ENCODE measurements at regions not wholly inside any gene's neighbourhood (a gene's known extent, or its start where the extent isn't known, plus 50 kb on each side); places are given as distances from the start of the nearest gene placed in this dataset.

DNA sequence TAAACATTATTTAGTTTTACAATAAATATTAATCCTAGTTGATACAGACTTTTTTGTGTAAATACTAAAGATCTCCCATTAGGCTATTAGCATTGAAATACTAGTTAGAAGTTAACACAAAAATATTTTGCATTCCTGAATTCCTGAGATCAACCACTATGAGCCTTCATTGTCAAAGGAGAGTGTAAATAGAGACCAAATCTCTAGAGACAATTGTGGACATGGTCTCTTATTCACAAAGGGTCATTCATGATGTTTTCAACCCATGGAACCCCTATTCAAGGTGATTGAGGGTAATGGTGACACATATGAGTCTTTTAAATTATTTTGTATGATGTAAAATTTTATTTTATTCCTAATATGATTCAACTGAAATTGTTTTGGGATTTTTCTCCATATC lies 1454.8 kb upstream of the LRRTM3 start:
- H3K4me1 ChIP-seq, result peaks cover 5% of the 10 kb centered on the region
- no peak overlapping the region for H3K4me3 ChIP-seq
- in situ Hi-C loops (cut with MboI; ENCODE audit: low sequenced_read_pairs), result no loop called here
- no peaks in the 10 kb centered on the region for H3K9me3 ChIP-seq
- DNase-seq (ENCODE audit: low spot score in 2 of 2), result peak in 1 of 2 experiments; percentile 58
- H3K27me3 ChIP-seq (ENCODE audit: low read depth), result no peaks in the 10 kb centered on the region
- no peaks in the 10 kb centered on the region for H3K36me3 ChIP-seq (replicated peaks)

DNA sequence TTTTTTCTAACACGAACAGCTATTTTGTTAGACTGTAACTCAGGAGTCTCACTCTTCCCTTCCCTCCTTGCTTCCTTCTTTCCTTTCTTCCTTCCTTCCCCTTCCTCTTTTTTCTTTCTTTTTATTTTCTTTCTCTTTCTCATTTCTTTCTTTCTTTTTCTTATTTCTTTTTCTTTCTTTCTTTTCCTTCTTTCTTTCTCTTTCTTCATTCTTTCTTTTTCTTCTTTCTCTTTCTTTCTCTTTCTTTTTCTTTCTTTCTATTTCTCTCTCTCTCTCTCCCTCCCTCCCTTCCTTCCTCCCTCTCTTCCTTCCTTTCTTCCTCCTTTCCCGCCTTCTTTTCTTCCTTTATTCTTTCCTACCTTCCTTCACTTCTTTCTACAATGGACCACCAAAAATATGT lies 1443.0 kb upstream of the LRRTM3 start:
- no peaks in the 10 kb centered on the region for H3K4me1 ChIP-seq
- no peak for DNase-seq (ENCODE audit: low spot score in 2 of 2)
- no peaks in the 10 kb centered on the region for H3K27me3 ChIP-seq (ENCODE audit: low read depth)
- no peaks in the 10 kb centered on the region for H3K36me3 ChIP-seq (replicated peaks)
- H3K4me3 ChIP-seq, result no peak overlapping the region
- in situ Hi-C loops (cut with MboI; ENCODE audit: low sequenced_read_pairs), result no loop called here
- H3K9me3 ChIP-seq, result no peaks in the 10 kb centered on the region

DNA sequence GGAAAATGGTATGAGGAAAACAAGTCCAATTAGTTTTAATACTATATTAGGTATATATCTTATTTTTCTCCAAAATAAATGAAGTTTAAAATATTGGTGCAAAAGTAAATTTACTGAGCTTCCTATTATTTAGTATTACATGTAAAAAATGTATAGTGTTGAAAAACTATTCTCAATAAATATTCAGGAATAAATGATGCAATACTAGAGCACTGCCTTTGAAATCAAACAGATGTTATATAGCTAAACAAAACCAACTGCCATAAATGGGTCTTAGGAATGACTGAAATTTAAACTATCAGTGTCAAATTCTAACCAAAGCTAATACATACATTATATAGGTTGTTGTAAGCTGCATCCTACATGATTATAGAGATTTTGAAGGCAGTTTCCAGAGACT lies 1434.0 kb upstream of the LRRTM3 start:
- in situ Hi-C loops (cut with MboI; ENCODE audit: low sequenced_read_pairs), result no loop called here
- H3K36me3 ChIP-seq (replicated peaks), result no peaks in the 10 kb centered on the region
- no peaks in the 10 kb centered on the region for H3K9me3 ChIP-seq
- DNase-seq (ENCODE audit: low spot score in 2 of 2), result no peak
- no peaks in the 10 kb centered on the region for H3K27me3 ChIP-seq (ENCODE audit: low read depth)
- H3K4me3 ChIP-seq, result no peak overlapping the region
- no peaks in the 10 kb centered on the region for H3K4me1 ChIP-seq

- Histone ChIP-seq H3K9me3 (no peaks in the 10 kb centered on the region), H3K36me3 (replicated peaks) (no peaks in the 10 kb centered on the region), H3K4me1 (peaks cover 9% of the 10 kb centered on the region), H3K4me3 (no peak overlapping the region), H3K27me3 (ENCODE audit: low read depth) (no peaks in the 10 kb centered on the region)
- in situ Hi-C loops (cut with MboI; ENCODE audit: low sequenced_read_pairs), result no loop called here
- no peak for DNase-seq (ENCODE audit: low spot score in 2 of 2)
These were observed 1429.3 kb upstream of the LRRTM3 start for GRCh38 chr10:65496541-65496940.

- Histone ChIP-seq H3K9me3 (no peaks in the 10 kb centered on the region), H3K27me3 (ENCODE audit: low read depth) (no peaks in the 10 kb centered on the region), H3K4me3 (no peak overlapping the region), H3K36me3 (replicated peaks) (no peaks in the 10 kb centered on the region), H3K4me1 (peaks cover 9% of the 10 kb centered on the region)
- in situ Hi-C loops (cut with MboI; ENCODE audit: low sequenced_read_pairs), result no loop called here
- DNase-seq (ENCODE audit: low spot score in 2 of 2), result no peak
These were observed 1428.0 kb upstream of the LRRTM3 start for GRCh38 chr10:65497837-65498236.

GRCh38 chr10:65500716-65501115 lies 1425.1 kb upstream of the LRRTM3 start:
- H3K4me1 ChIP-seq, result peaks cover 9% of the 10 kb centered on the region

GRCh38 chr10:65501259-65501658 lies 1424.6 kb upstream of the LRRTM3 start:
- H3K4me1 ChIP-seq, result peaks cover 9% of the 10 kb centered on the region
- H3K27me3 ChIP-seq (ENCODE audit: low read depth), result no peaks in the 10 kb centered on the region
- no peak overlapping the region for H3K4me3 ChIP-seq
- DNase-seq (ENCODE audit: low spot score in 2 of 2), result no peak
- H3K9me3 ChIP-seq, result no peaks in the 10 kb centered on the region
- H3K36me3 ChIP-seq (replicated peaks), result no peaks in the 10 kb centered on the region
- in situ Hi-C loops (cut with MboI; ENCODE audit: low sequenced_read_pairs), result no loop called here

More at GRCh38 chr10:65500716-65501115, 1425.1 kb upstream of the LRRTM3 start:
- in situ Hi-C loops (cut with MboI; ENCODE audit: low sequenced_read_pairs), result no loop called here
- no peak for DNase-seq (ENCODE audit: low spot score in 2 of 2)
- Histone ChIP-seq H3K9me3 (no peaks in the 10 kb centered on the region), H3K36me3 (replicated peaks) (no peaks in the 10 kb centered on the region), H3K27me3 (ENCODE audit: low read depth) (no peaks in the 10 kb centered on the region), H3K4me3 (no peak overlapping the region)

DNA sequence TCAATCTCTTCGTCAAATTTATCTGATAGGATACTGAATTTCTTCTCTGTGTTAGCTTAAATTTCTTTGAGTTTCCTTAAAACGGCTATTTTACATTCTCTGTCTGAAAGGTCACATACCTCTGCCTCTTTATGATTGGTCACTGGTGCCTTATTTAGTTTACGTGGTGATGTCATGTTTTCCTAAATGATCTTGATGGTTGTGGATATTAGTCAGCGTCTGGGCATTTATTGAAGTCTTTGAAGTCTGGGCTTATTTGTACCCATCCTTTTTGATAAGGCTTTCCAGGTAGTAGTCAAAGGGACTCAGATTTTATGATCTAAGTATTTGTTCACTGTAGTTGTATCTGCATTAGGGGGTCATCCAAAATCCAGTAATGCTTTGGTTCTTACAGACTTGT lies 1407.5 kb upstream of the LRRTM3 start:
- in situ Hi-C loops (cut with MboI; ENCODE audit: low sequenced_read_pairs), result no loop called here
- Histone ChIP-seq H3K27me3 (ENCODE audit: low read depth) (no peaks in the 10 kb centered on the region), H3K9me3 (no peaks in the 10 kb centered on the region), H3K4me1 (no peaks in the 10 kb centered on the region), H3K4me3 (no peak overlapping the region), H3K36me3 (replicated peaks) (no peaks in the 10 kb centered on the region)
- DNase-seq (ENCODE audit: low spot score in 2 of 2), result no peak

DNA sequence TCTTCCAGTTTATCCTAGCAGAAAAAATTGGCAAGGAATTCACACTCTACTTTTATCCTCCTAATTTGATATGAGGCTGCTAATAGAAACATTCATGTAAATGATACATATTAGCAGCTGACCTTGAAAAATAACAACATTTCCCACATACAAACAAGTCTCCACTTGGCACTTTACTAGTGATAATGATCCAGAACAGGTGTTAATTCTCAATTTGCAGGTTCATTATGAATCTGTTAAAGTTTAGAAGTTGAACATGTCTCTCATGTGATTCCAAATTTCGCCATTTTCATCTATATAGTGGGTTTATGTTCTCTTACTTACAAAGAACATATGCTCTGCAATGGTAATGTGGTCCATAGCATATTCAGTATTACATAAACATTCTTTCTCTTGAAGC lies 1396.8 kb upstream of the LRRTM3 start:
- Histone ChIP-seq H3K4me3 (no peak overlapping the region), H3K36me3 (replicated peaks) (no peaks in the 10 kb centered on the region), H3K9me3 (no peaks in the 10 kb centered on the region), H3K27me3 (ENCODE audit: low read depth) (no peaks in the 10 kb centered on the region), H3K4me1 (no peaks in the 10 kb centered on the region)
- DNase-seq (ENCODE audit: low spot score in 2 of 2), result no peak
- in situ Hi-C loops (cut with MboI; ENCODE audit: low sequenced_read_pairs), result no loop called here

GRCh38 chr10:65531545-65531944 lies 1394.3 kb upstream of the LRRTM3 start:
- H3K4me1 ChIP-seq, result no peaks in the 10 kb centered on the region
- DNase-seq (ENCODE audit: low spot score in 2 of 2), result no peak
- no peak overlapping the region for H3K4me3 ChIP-seq
- no peaks in the 10 kb centered on the region for H3K9me3 ChIP-seq
- no peaks in the 10 kb centered on the region for H3K27me3 ChIP-seq (ENCODE audit: low read depth)
- no peaks in the 10 kb centered on the region for H3K36me3 ChIP-seq (replicated peaks)
- in situ Hi-C loops (cut with MboI; ENCODE audit: low sequenced_read_pairs), result no loop called here

DNA sequence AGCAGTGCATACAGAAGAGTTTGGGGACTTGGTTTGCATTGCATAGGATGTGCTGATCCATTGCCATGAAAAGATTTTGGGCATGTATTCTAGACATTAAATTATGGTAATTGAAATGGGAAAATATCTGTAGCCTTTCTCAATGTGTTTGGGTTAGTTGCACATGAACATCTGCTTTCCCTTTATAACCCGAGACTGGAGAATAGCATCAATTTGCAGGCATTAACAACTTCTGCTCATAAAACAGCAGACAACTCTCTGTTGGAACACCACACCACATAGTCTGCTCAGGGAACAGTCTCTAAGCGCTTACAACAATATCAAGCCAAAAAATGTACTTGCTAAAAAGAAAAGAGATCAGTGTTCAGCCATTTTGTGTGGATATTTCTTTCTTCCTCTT lies 1391.1 kb upstream of the LRRTM3 start:
- in situ Hi-C loops (cut with MboI; ENCODE audit: low sequenced_read_pairs), result no loop called here

DNA sequence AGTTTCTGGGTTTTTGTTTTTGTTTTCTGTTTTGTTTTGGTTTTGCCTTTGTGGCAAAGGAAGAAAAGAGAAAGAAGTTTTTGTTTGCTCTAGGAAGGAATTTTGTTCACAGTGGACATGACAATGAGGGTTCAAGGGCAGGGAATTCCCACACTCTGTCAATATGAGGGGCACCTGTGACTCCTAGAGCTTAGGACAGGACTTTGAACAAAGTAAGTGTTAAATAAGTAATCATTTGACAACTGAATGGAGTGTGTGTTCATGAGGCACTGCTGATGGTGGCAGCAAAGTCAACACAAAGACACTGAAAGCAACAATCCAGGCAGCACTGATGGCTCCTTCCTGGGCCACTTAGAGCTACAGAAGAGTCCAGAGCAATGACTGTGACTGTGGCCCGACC lies 1381.1 kb upstream of the LRRTM3 start:
- Histone ChIP-seq H3K9me3 (no peaks in the 10 kb centered on the region), H3K4me3 (no peak overlapping the region), H3K4me1 (no peaks in the 10 kb centered on the region), H3K36me3 (replicated peaks) (no peaks in the 10 kb centered on the region), H3K27me3 (ENCODE audit: low read depth) (no peaks in the 10 kb centered on the region)
- DNase-seq (ENCODE audit: low spot score in 2 of 2), result no peak
- in situ Hi-C loops (cut with MboI; ENCODE audit: low sequenced_read_pairs), result no loop called here

More for the DNA sequence above, 1391.1 kb upstream of the LRRTM3 start:
- no peaks in the 10 kb centered on the region for H3K9me3 ChIP-seq
- no peak overlapping the region for H3K4me3 ChIP-seq
- H3K4me1 ChIP-seq, result no peaks in the 10 kb centered on the region
- no peaks in the 10 kb centered on the region for H3K36me3 ChIP-seq (replicated peaks)
- DNase-seq (ENCODE audit: low spot score in 2 of 2), result no peak
- no peaks in the 10 kb centered on the region for H3K27me3 ChIP-seq (ENCODE audit: low read depth)

DNA sequence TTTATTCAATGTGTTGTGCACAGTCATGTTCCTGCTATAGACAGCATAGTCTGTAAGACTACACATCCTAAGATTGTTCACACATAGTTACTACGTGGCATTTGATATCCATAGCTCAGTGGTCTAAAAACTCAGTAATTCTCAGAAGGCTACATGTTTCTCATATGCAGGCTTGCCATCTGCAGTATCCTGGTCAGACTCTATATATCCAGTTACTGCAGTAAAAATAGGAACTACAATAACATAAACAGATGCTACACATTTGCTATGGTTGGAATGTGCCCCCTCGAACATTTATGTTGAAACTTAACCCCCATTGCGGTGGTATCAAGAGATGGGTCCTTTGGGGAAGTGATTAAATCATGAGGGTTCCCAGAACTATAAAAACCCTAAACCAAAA lies 1377.8 kb upstream of the LRRTM3 start:
- H3K9me3 ChIP-seq, result no peaks in the 10 kb centered on the region
- H3K36me3 ChIP-seq (replicated peaks), result no peaks in the 10 kb centered on the region
- DNase-seq (ENCODE audit: low spot score in 2 of 2), result no peak
- no peaks in the 10 kb centered on the region for H3K27me3 ChIP-seq (ENCODE audit: low read depth)
- no peaks in the 10 kb centered on the region for H3K4me1 ChIP-seq
- no peak overlapping the region for H3K4me3 ChIP-seq
- in situ Hi-C loops (cut with MboI; ENCODE audit: low sequenced_read_pairs), result no loop called here

DNA sequence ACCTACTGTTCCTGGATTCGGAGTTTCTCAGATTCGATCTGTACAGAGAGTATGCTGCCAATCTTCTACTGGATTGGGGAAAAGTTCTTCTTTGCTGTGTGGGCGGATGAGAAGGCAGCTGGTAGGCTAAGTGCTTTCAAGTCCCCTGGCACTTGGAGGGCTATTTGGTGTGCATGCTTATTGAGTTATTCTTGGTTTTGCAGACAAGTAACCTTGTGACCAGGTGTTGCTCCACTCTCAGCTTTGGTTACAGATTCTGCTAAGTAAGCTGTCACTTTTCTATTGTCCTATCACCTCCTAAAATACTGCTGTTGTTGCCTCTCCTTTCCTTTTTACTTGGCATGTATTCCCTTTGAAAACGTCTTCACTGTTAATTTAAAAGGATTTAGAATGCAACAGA lies 1375.1 kb upstream of the LRRTM3 start:
- DNase-seq (ENCODE audit: low spot score in 2 of 2), result no peak
- Histone ChIP-seq H3K9me3 (no peaks in the 10 kb centered on the region), H3K36me3 (replicated peaks) (no peaks in the 10 kb centered on the region), H3K4me3 (no peak overlapping the region), H3K4me1 (no peaks in the 10 kb centered on the region), H3K27me3 (ENCODE audit: low read depth) (no peaks in the 10 kb centered on the region)
- in situ Hi-C loops (cut with MboI; ENCODE audit: low sequenced_read_pairs), result no loop called here

- H3K4me1 ChIP-seq, result no peaks in the 10 kb centered on the region
- H3K4me3 ChIP-seq, result no peak overlapping the region
- no peaks in the 10 kb centered on the region for H3K27me3 ChIP-seq (ENCODE audit: low read depth)
- no peaks in the 10 kb centered on the region for H3K36me3 ChIP-seq (replicated peaks)
- H3K9me3 ChIP-seq, result no peaks in the 10 kb centered on the region
- in situ Hi-C loops (cut with MboI; ENCODE audit: low sequenced_read_pairs), result no loop called here
- no peak for DNase-seq (ENCODE audit: low spot score in 2 of 2)
These were observed 1370.6 kb upstream of the LRRTM3 start for GRCh38 chr10:65555192-65555591.

Measured in HAP-1 (cell line).